WTC11 (cell line): ENCODE measurements at regions not wholly inside any gene's neighbourhood (a gene's known extent, or its start where the extent isn't known, plus 50 kb on each side); places are given as distances from the start of the nearest gene placed in this dataset.

ENCODE experiments used
- ATAC-seq: fragments of 200-7000 bp; cut with Tn5 transposase; 2 replicates; pipeline ENCODE4 v1.10.0; 2021; ENCODE audit warnings: mild to moderate bottlenecking, moderate library complexity
- CTCF ChIA-PET: fragments of 300-600 bp; sonication (Branson Sonifier 250); formaldehyde crosslinking; loops from one replicate; lab custom pipeline; 2021; ENCODE audit warnings: antibody characterized with exemption; lab: Charles Lee
- POLR2A ChIA-PET: fragments of 350-600 bp; sonication (Branson Sonifier 250); formaldehyde crosslinking; loops from one replicate; lab custom pipeline; 2021; ENCODE audit warnings: antibody characterized with exemption; lab: Charles Lee
- DNase-seq: peaks from one replicate; pipeline ENCODE4 v3.0.0; 2021; ENCODE audit warnings: low spot score
- H3K27ac Mint-ChIP-seq: 2 replicates; pipeline ENCODE4 v1.8.0; 2021; ENCODE audit warnings: mixed read lengths
- H3K27me3 Mint-ChIP-seq: 2 replicates; pipeline ENCODE4 v1.8.0; 2021; ENCODE audit warnings: low read depth, mild to moderate bottlenecking, moderate library complexity, mixed read lengths
- H3K36me3 Mint-ChIP-seq: 2 replicates; pipeline ENCODE4 v1.8.0; 2021; ENCODE audit warnings: mixed read lengths
- H3K4me1 Mint-ChIP-seq: 2 replicates; pipeline ENCODE4 v1.8.0; 2022; ENCODE audit warnings: mixed read lengths
- H3K4me3 Mint-ChIP-seq: 2 replicates; pipeline ENCODE4 v1.8.0; 2021; ENCODE audit warnings: mild to moderate bottlenecking, moderate library complexity, mixed read lengths
- H3K9me3 Mint-ChIP-seq: 2 replicates; pipeline ENCODE4 v1.8.0; 2021; ENCODE audit warnings: mixed read lengths
- AR ChIP-seq: fragments of 250-450 bp; sonication (Bioruptor Pico); IDR thresholded peaks from 2 replicates; pipeline ENCODE4 v1.9.0; 2021; ENCODE audit warnings: mild to moderate bottlenecking
- E2F5 ChIP-seq: sonication (generic); formaldehyde crosslinking; IDR thresholded peaks from 2 replicates; pipeline ENCODE4 v1.8.1; 2022; ENCODE audit warnings: mild to moderate bottlenecking, moderate library complexity, missing genetic modification reagents
- ELF4 ChIP-seq: sonication (generic); formaldehyde crosslinking; IDR thresholded peaks from 2 replicates; pipeline ENCODE4 v1.8.1; 2022; ENCODE audit warnings: low read depth, mild to moderate bottlenecking, moderate library complexity, missing genetic modification reagents
- FOXK1 ChIP-seq: sonication (generic); formaldehyde crosslinking; IDR thresholded peaks from 2 replicates; pipeline ENCODE4 v1.8.0; 2022; ENCODE audit warnings: mild to moderate bottlenecking, moderate library complexity, missing genetic modification reagents
- GABPB1 ChIP-seq: sonication (generic); formaldehyde crosslinking; IDR thresholded peaks from 2 replicates; pipeline ENCODE4 v1.8.1; 2023; ENCODE audit warnings: mild to moderate bottlenecking, missing genetic modification reagents
- HMGXB4 ChIP-seq: sonication (generic); formaldehyde crosslinking; IDR thresholded peaks from 2 replicates; pipeline ENCODE4 v1.8.1; 2023; ENCODE audit warnings: mild to moderate bottlenecking, moderate library complexity, missing genetic modification reagents
- JAZF1 ChIP-seq: fragments of 250-450 bp; sonication (Bioruptor Pico); IDR thresholded peaks from 2 replicates; pipeline ENCODE4 v1.9.0; 2021; ENCODE audit warnings: moderate library complexity, mild to moderate bottlenecking, inconsistent platforms
- SOX15 ChIP-seq: fragments of 250-450 bp; sonication (Bioruptor Pico); IDR thresholded peaks from 2 replicates; pipeline ENCODE4 v1.9.0; 2021; ENCODE audit warnings: mild to moderate bottlenecking
- TCF7 ChIP-seq: sonication (generic); formaldehyde crosslinking; IDR thresholded peaks from 2 replicates; pipeline ENCODE4 v1.8.0; 2022; ENCODE audit warnings: mild to moderate bottlenecking, low read depth, missing genetic modification reagents, moderate library complexity
- USF1 ChIP-seq: sonication (generic); formaldehyde crosslinking; IDR thresholded peaks from 2 replicates; pipeline ENCODE4 v1.8.0; 2022; ENCODE audit warnings: mild to moderate bottlenecking, missing genetic modification reagents
- USF2 ChIP-seq: sonication (generic); formaldehyde crosslinking; IDR thresholded peaks from 2 replicates; pipeline ENCODE4 v1.8.1; 2023; ENCODE audit warnings: mild to moderate bottlenecking, missing genetic modification reagents, moderate library complexity
- ZNF138 ChIP-seq: sonication (generic); formaldehyde crosslinking; conservative IDR thresholded peaks from 2 replicates; pipeline ENCODE4 v1.8.1; 2022; ENCODE audit warnings: mild to moderate bottlenecking, moderate library complexity, missing genetic modification reagents
- ZNF219 ChIP-seq: sonication (generic); formaldehyde crosslinking; IDR thresholded peaks from 2 replicates; pipeline ENCODE4 v1.8.0; 2023; ENCODE audit warnings: missing genetic modification reagents, mild to moderate bottlenecking, borderline replicate concordance
- ZNF416 ChIP-seq: fragments of 250-450 bp; sonication (Bioruptor Pico); IDR thresholded peaks from 2 replicates; pipeline ENCODE4 v1.9.0; 2021; ENCODE audit warnings: mild to moderate bottlenecking, inconsistent platforms
- ZNF423 ChIP-seq: fragments of 250-450 bp; sonication (Bioruptor Pico); IDR thresholded peaks from 2 replicates; pipeline ENCODE4 v2.1.2; 2022; ENCODE audit warnings: mild to moderate bottlenecking, moderate library complexity
- ZNF532 ChIP-seq: fragments of 250-450 bp; sonication (Bioruptor Pico); IDR thresholded peaks from 2 replicates; pipeline ENCODE4 v1.9.0; 2021; ENCODE audit warnings: mild to moderate bottlenecking, borderline replicate concordance
- TF ChIP-seq, protein P1 (sequence below): sonication (generic); formaldehyde crosslinking; IDR thresholded peaks from 2 replicates; pipeline ENCODE4 v1.8.0; 2022; ENCODE audit warnings: mild to moderate bottlenecking, missing genetic modification reagents
- TF ChIP-seq, protein P2 (sequence below): sonication (generic); formaldehyde crosslinking; IDR thresholded peaks from 2 replicates; pipeline ENCODE4 v1.8.1; 2022; ENCODE audit warnings: mild to moderate bottlenecking, missing genetic modification reagents, moderate library complexity, borderline replicate concordance

DNA sequence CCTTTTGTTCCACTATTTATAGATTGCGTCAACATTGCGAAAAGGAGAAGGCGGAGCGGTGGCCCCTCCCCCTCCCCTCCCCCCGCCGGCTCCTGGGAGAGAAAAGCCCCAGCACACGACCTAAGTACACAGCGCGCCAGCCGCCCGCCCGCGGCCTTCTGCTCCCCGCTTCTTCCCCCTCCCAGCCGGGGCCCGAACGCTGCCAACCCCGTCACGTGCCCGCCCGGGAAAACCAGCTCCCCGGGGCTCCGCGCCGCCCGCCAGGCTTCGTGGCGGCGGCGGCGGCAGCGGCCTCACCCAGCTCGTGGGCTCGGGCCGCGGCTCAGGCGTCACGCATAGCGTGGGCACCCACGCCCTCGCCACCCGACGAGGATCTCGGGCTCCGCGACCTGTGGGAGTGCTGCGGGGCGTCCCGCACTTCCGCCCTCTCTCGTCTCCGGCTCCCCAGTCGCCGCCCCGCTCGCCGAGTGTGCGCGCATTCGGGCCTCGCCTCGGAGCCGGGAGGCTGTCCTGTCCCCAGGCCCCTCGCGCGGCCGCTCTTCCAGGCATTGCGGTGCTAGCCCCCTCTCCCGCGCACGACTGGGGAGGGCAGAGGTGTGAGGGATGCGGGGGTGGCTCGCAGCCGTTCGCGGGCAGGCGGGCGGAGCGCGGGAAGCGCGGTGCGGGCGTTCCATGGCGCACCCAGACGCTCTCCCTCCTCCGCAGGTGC lies 110.5 kb downstream of the KCNRG start (continued):
- TF ChIP-seq E2F5: peak; percentile 77; the same call in 1 of the 2 replicates
- TF ChIP-seq ELF4 (CRISPR knock-in tag): 0 out of 2 replicates have a peak, but pooled peaks have one; percentile 24
- 0 out of 2 replicates have a peak, but pooled peaks have one; percentile 16 for TF ChIP-seq ZNF219 (CRISPR knock-in tag)
- peak; percentile 88 for TF ChIP-seq USF2 (CRISPR knock-in tag)
- peak; percentile 60; the same call in 1 of the 2 replicates for TF ChIP-seq HMGXB4 (CRISPR knock-in tag)
- no peak for TF ChIP-seq SOX15 (CRISPR knock-in tag)
- TF ChIP-seq ZNF416 (CRISPR knock-in tag): no peak
- peak; percentile 25; the same call in 1 of the 2 replicates for TF ChIP-seq ZNF423 (CRISPR knock-in tag)

- Mint-ChIP-seq H3K27me3 (peaks cover 82% of the 10 kb centered on the region), H3K36me3 (no peaks in the 10 kb centered on the region), H3K27ac (no peak overlapping the region), H3K4me1 (peaks cover 65% of the 10 kb centered on the region), H3K4me3 (peak overlapping the region; percentile 81), H3K9me3 (no peaks in the 10 kb centered on the region)
- CTCF ChIA-PET: interaction anchor here (1.0 to 6.3 kb wide), 9 partner anchors 45 to 999 kb away, joined by 3 to 49 read pairs (median 4); partner anchors contain the start of genes SPRYD7 and TRIM13
- DNase-seq (peak; percentile 19), ATAC-seq (no peak)
- POLR2A ChIA-PET: interaction anchor here (0.6 to 3.6 kb wide), 5 partner anchors 44 to 218 kb away, joined by 3 to 32 read pairs (median 8); partner anchors contain the start of genes SPRYD7 and TRIM13
- TF ChIP-seq, protein P1, sequence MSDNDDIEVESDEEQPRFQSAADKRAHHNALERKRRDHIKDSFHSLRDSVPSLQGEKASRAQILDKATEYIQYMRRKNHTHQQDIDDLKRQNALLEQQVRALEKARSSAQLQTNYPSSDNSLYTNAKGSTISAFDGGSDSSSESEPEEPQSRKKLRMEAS (CRISPR knock-in tag): no peak; the same call in 1 of the 2 replicates
- TF ChIP-seq ZNF532 (CRISPR knock-in tag): no peak
- TF ChIP-seq ZNF138 (CRISPR knock-in tag): no peak
- peak; percentile 24; the same call in 1 of the 2 replicates for TF ChIP-seq USF1 (CRISPR knock-in tag)
- TF ChIP-seq GABPB1 (CRISPR knock-in tag): no peak
- peak; percentile 36; the same call in 1 of the 2 replicates for TF ChIP-seq FOXK1
- TF ChIP-seq, protein P2, sequence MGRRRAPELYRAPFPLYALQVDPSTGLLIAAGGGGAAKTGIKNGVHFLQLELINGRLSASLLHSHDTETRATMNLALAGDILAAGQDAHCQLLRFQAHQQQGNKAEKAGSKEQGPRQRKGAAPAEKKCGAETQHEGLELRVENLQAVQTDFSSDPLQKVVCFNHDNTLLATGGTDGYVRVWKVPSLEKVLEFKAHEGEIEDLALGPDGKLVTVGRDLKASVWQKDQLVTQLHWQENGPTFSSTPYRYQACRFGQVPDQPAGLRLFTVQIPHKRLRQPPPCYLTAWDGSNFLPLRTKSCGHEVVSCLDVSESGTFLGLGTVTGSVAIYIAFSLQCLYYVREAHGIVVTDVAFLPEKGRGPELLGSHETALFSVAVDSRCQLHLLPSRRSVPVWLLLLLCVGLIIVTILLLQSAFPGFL: no peak
- TF ChIP-seq TCF7 (CRISPR knock-in tag): no peak
- TF ChIP-seq ZNF423 (CRISPR knock-in tag): no peak
- no peak for TF ChIP-seq JAZF1
- TF ChIP-seq AR (CRISPR knock-in tag): no peak
Observed at GRCh38 chr13:50126263-50126992, 111.2 kb downstream of the KCNRG start.
